ENCODE measurements at regions not wholly inside any gene's neighbourhood (a gene's known extent, or its start where the extent isn't known, plus 50 kb on each side); places are given as distances from the start of the nearest gene placed in this dataset.
"Not testable (repeated sequence)": the region's sequence is repeated elsewhere in the genome, so short reads cannot be mapped to it uniquely, and the experiment has no call there.

GRCh38 chr7:56348311-56348710 is 232.1 kb upstream of the NUPR2 start:
- not testable (repeated sequence) for H3K4ac ChIP-seq (ENCODE audit: low read depth, low read length); H3K27ac ChIP-seq (ENCODE audit: low read depth, low read length); H3K79me2 ChIP-seq (ENCODE audit: control insufficient read depth, insufficient read depth, low read length); H3K56ac ChIP-seq (ENCODE audit: low read length); H2AK5ac ChIP-seq (ENCODE audit: low read length); H3K4me2 ChIP-seq (ENCODE audit: low read length); H3K9ac ChIP-seq (ENCODE audit: low read length); H4K5ac ChIP-seq (ENCODE audit: low read length); H2BK15ac ChIP-seq (replicated peaks; ENCODE audit: low read depth); H3K4me3 ChIP-seq (ENCODE audit: low read length); H2BK120ac ChIP-seq (ENCODE audit: low read depth, low read length); DNase-seq; H2BK5ac ChIP-seq (ENCODE audit: low read length); H3K18ac ChIP-seq (ENCODE audit: low read length); H3K79me1 ChIP-seq (ENCODE audit: low read length); H3K4me1 ChIP-seq (ENCODE audit: control insufficient read depth, low read depth, low read length); H3K36me3 ChIP-seq (ENCODE audit: control insufficient read depth, insufficient read depth, low read length); H4K8ac ChIP-seq (ENCODE audit: low read depth, low read length); H3K23ac ChIP-seq (ENCODE audit: low read length); H3K27me3 ChIP-seq (ENCODE audit: insufficient read depth, low read length, poor library complexity)
- no CpG with 5 or more reads among the region's 7 CpGs for WGBS (ENCODE audit: extremely low coverage, insufficient coverage, low lambda C conversion rate)

GRCh38 chr7:56328327-56328726 is 212.1 kb upstream of the NUPR2 start:
- not testable (repeated sequence) for H3K4me2 ChIP-seq (ENCODE audit: low read length); H3K79me2 ChIP-seq (ENCODE audit: control insufficient read depth, insufficient read depth, low read length); H2AK5ac ChIP-seq (ENCODE audit: low read length); DNase-seq; H3K36me3 ChIP-seq (ENCODE audit: control insufficient read depth, insufficient read depth, low read length); H2BK5ac ChIP-seq (ENCODE audit: low read length); H3K4me3 ChIP-seq (ENCODE audit: low read length); H3K4me1 ChIP-seq (ENCODE audit: control insufficient read depth, low read depth, low read length); H4K8ac ChIP-seq (ENCODE audit: low read depth, low read length); H2BK120ac ChIP-seq (ENCODE audit: low read depth, low read length); H3K9ac ChIP-seq (ENCODE audit: low read length); H3K56ac ChIP-seq (ENCODE audit: low read length); H3K79me1 ChIP-seq (ENCODE audit: low read length); H4K5ac ChIP-seq (ENCODE audit: low read length); H2BK15ac ChIP-seq (replicated peaks; ENCODE audit: low read depth); H3K4ac ChIP-seq (ENCODE audit: low read depth, low read length); H3K23ac ChIP-seq (ENCODE audit: low read length); H3K27me3 ChIP-seq (ENCODE audit: insufficient read depth, low read length, poor library complexity); H3K27ac ChIP-seq (ENCODE audit: low read depth, low read length); H3K18ac ChIP-seq (ENCODE audit: low read length)
- no CpG with 5 or more reads among the region's 9 CpGs for WGBS (ENCODE audit: extremely low coverage, insufficient coverage, low lambda C conversion rate)

GRCh38 chr7:56290548-56290947 is 174.3 kb upstream of the NUPR2 start:
- Histone ChIP-seq H3K4me2 (ENCODE audit: low read length) (no peak overlapping the region), H3K4me1 (ENCODE audit: control insufficient read depth, low read depth, low read length) (no peaks in the 10 kb centered on the region), H3K9ac (ENCODE audit: low read length) (no peak overlapping the region), H2AK5ac (ENCODE audit: low read length) (no peak overlapping the region), H3K79me1 (ENCODE audit: low read length) (no peaks in the 10 kb centered on the region), H4K5ac (ENCODE audit: low read length) (no peak overlapping the region), H2BK15ac (replicated peaks; ENCODE audit: low read depth) (no peak overlapping the region), H3K23ac (ENCODE audit: low read length) (no peak overlapping the region), H3K36me3 (ENCODE audit: control insufficient read depth, insufficient read depth, low read length) (no peaks in the 10 kb centered on the region), H3K18ac (ENCODE audit: low read length) (no peak overlapping the region), H3K4me3 (ENCODE audit: low read length) (no peak overlapping the region), H4K8ac (ENCODE audit: low read depth, low read length) (no peak overlapping the region), H3K4ac (ENCODE audit: low read depth, low read length) (no peak overlapping the region), H3K27me3 (ENCODE audit: insufficient read depth, low read length, poor library complexity) (no peaks in the 10 kb centered on the region), H3K79me2 (ENCODE audit: control insufficient read depth, insufficient read depth, low read length) (no peaks in the 10 kb centered on the region), H3K27ac (ENCODE audit: low read depth, low read length) (no peak overlapping the region), H2BK5ac (ENCODE audit: low read length) (no peak overlapping the region), H2BK120ac (ENCODE audit: low read depth, low read length) (no peak overlapping the region), H3K56ac (ENCODE audit: low read length) (no peak overlapping the region)
- DNase-seq: no peak
- no CpG with 5 or more reads among the region's 7 CpGs for WGBS (ENCODE audit: extremely low coverage, insufficient coverage, low lambda C conversion rate)

- Histone ChIP-seq H2BK120ac (ENCODE audit: low read depth, low read length) (no peak overlapping the region), H4K5ac (ENCODE audit: low read length) (no peak overlapping the region), H3K79me1 (ENCODE audit: low read length) (no peaks in the 10 kb centered on the region), H3K4me2 (ENCODE audit: low read length) (no peak overlapping the region), H2BK15ac (replicated peaks; ENCODE audit: low read depth) (no peak overlapping the region), H3K18ac (ENCODE audit: low read length) (no peak overlapping the region), H3K36me3 (ENCODE audit: control insufficient read depth, insufficient read depth, low read length) (no peaks in the 10 kb centered on the region), H3K9ac (ENCODE audit: low read length) (no peak overlapping the region), H3K27ac (ENCODE audit: low read depth, low read length) (no peak overlapping the region), H3K4ac (ENCODE audit: low read depth, low read length) (no peak overlapping the region), H3K56ac (ENCODE audit: low read length) (no peak overlapping the region), H3K23ac (ENCODE audit: low read length) (no peak overlapping the region), H3K4me3 (ENCODE audit: low read length) (no peak overlapping the region), H2BK5ac (ENCODE audit: low read length) (no peak overlapping the region), H2AK5ac (ENCODE audit: low read length) (no peak overlapping the region), H3K4me1 (ENCODE audit: control insufficient read depth, low read depth, low read length) (no peaks in the 10 kb centered on the region), H4K8ac (ENCODE audit: low read depth, low read length) (no peak overlapping the region), H3K79me2 (ENCODE audit: control insufficient read depth, insufficient read depth, low read length) (no peaks in the 10 kb centered on the region), H3K27me3 (ENCODE audit: insufficient read depth, low read length, poor library complexity) (no peaks in the 10 kb centered on the region)
- WGBS (ENCODE audit: extremely low coverage, insufficient coverage, low lambda C conversion rate): no CpG with 5 or more reads among the region's 57 CpGs
- DNase-seq: no peak
Measured at GRCh38 chr7:56287429-56288138, 171.4 kb upstream of the NUPR2 start.

GRCh38 chr7:56256108-56256507 is 139.9 kb upstream of the NUPR2 start:
- Histone ChIP-seq H2AK5ac (ENCODE audit: low read length) (no peak overlapping the region), H3K23ac (ENCODE audit: low read length) (no peak overlapping the region), H3K4me2 (ENCODE audit: low read length) (no peak overlapping the region), H3K18ac (ENCODE audit: low read length) (no peak overlapping the region), H3K79me1 (ENCODE audit: low read length) (no peaks in the 10 kb centered on the region), H3K27me3 (ENCODE audit: insufficient read depth, low read length, poor library complexity) (no peaks in the 10 kb centered on the region), H2BK5ac (ENCODE audit: low read length) (no peak overlapping the region), H2BK120ac (ENCODE audit: low read depth, low read length) (no peak overlapping the region), H3K36me3 (ENCODE audit: control insufficient read depth, insufficient read depth, low read length) (no peaks in the 10 kb centered on the region), H3K4me1 (ENCODE audit: control insufficient read depth, low read depth, low read length) (no peaks in the 10 kb centered on the region), H3K27ac (ENCODE audit: low read depth, low read length) (no peak overlapping the region), H3K79me2 (ENCODE audit: control insufficient read depth, insufficient read depth, low read length) (no peaks in the 10 kb centered on the region), H3K56ac (ENCODE audit: low read length) (no peak overlapping the region), H3K9ac (ENCODE audit: low read length) (no peak overlapping the region), H4K5ac (ENCODE audit: low read length) (no peak overlapping the region), H3K4me3 (ENCODE audit: low read length) (no peak overlapping the region), H4K8ac (ENCODE audit: low read depth, low read length) (no peak overlapping the region), H2BK15ac (replicated peaks; ENCODE audit: low read depth) (no peak overlapping the region), H3K4ac (ENCODE audit: low read depth, low read length) (no peak overlapping the region)
- no CpG with 5 or more reads among the region's 7 CpGs for WGBS (ENCODE audit: extremely low coverage, insufficient coverage, low lambda C conversion rate)
- no peak for DNase-seq

GRCh38 chr7:56250135-56250534 is 133.9 kb upstream of the NUPR2 start:
- H3K36me3 ChIP-seq (ENCODE audit: control insufficient read depth, insufficient read depth, low read length): no peaks in the 10 kb centered on the region
- no peak overlapping the region for H2BK15ac ChIP-seq (replicated peaks; ENCODE audit: low read depth)
- no peak overlapping the region for H3K23ac ChIP-seq (ENCODE audit: low read length)
- H3K9ac ChIP-seq (ENCODE audit: low read length): no peak overlapping the region
- no peak overlapping the region for H4K8ac ChIP-seq (ENCODE audit: low read depth, low read length)
- H3K18ac ChIP-seq (ENCODE audit: low read length): no peak overlapping the region
- H3K4me3 ChIP-seq (ENCODE audit: low read length): no peak overlapping the region
- H2BK120ac ChIP-seq (ENCODE audit: low read depth, low read length): no peak overlapping the region
- H3K27me3 ChIP-seq (ENCODE audit: insufficient read depth, low read length, poor library complexity): no peaks in the 10 kb centered on the region
- no peak overlapping the region for H3K27ac ChIP-seq (ENCODE audit: low read depth, low read length)
- no peak overlapping the region for H4K5ac ChIP-seq (ENCODE audit: low read length)
- WGBS (ENCODE audit: extremely low coverage, insufficient coverage, low lambda C conversion rate): no CpG with 5 or more reads among the region's 3 CpGs
- H2AK5ac ChIP-seq (ENCODE audit: low read length): no peak overlapping the region
- no peak overlapping the region for H3K4ac ChIP-seq (ENCODE audit: low read depth, low read length)
- H3K79me2 ChIP-seq (ENCODE audit: control insufficient read depth, insufficient read depth, low read length): no peaks in the 10 kb centered on the region
- H2BK5ac ChIP-seq (ENCODE audit: low read length): no peak overlapping the region
- no peak overlapping the region for H3K56ac ChIP-seq (ENCODE audit: low read length)
- no peak overlapping the region for H3K4me2 ChIP-seq (ENCODE audit: low read length)
- H3K79me1 ChIP-seq (ENCODE audit: low read length): no peaks in the 10 kb centered on the region
- H3K4me1 ChIP-seq (ENCODE audit: control insufficient read depth, low read depth, low read length): no peaks in the 10 kb centered on the region
- no peak for DNase-seq

All from mesendoderm (in vitro differentiated cells).